ENCODE measurements at regions not wholly inside any gene's neighbourhood (a gene's known extent, or its start where the extent isn't known, plus 50 kb on each side); places are given as distances from the start of the nearest gene placed in this dataset.

DNA sequence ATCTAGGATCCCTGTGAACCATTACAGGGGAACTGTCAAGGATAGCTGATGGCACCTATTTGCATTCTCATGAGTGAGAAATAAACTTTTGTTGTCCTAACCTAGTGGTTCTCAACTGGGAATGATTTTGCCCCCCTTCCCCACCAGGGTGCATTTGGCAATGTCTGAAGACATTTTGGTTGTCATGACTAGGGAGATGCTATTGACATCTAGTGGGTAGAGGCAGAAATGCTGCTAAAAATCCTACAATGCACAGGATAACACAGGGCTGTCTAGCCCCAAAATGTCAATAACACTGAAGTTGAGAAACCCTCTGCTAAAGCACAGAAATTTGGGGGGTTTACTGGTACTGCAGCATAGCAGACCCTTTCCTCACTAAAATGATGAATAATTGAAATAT, 140.9 kb upstream of the SRRM4 start:
- in situ Hi-C loops (cut with HindIII; ENCODE audit: low sequenced_read_pairs) = no loop called here

DNA sequence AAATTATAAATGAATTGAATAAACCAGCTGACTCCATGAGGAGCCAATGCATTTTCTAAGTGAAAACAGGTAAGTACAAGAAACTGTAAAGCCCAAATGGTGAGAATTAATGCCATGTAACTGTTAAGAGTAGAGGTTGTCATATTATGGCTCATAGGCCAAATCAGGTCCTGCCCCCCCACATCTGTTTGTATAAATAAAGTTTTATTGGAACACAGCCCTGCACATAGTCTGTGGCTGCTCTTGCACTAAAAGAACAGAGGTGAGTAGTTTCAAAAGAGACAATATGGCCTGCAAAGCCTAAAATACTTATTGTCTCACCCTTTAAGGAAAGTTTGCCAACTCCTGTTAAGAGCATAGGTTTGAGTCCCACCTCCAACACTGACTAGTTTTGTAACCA, 140.5 kb upstream of the SRRM4 start:
- in situ Hi-C loops (cut with HindIII; ENCODE audit: low sequenced_read_pairs) = no loop called here

DNA sequence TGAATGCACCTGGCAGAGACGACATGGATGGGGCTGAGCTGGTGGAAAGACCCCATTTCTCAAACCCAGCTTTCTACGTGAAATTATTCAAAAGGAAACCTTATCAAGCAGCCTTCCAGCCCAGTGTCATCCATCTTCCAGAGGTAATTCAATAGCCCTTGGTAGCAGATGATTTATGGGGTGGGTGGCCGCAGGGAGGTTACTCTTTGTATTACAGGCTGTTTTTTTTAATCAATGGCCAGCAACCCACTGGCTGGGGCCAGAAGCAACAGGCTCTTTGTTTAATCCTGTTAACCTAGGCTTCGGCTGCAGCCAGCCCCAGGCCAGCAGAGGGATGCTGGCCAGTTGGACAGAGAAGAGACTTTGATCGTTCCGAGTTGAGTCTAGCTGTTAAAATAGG, 139.8 kb upstream of the SRRM4 start:
- in situ Hi-C loops (cut with HindIII; ENCODE audit: low sequenced_read_pairs) = no loop called here

DNA sequence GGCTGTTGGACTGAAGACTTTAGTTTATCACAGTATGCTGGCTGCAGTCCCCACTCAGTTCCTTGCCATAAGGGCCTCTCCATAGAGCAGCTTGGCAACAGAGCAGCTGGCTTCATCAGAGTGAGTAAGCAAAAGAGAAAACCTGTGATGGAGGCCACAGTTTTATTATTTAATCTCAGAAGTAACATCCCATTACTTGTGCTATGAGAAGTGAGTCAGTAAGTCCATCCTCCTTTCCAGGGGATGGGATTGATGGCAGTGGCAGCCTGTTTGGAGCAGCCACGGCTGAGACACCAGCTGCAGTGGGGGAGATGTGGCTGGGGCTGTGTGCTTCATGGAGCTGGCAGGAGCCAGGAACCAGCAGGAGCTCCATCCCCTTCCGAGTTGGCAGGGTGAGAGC, 138.5 kb upstream of the SRRM4 start:
- in situ Hi-C loops (cut with HindIII; ENCODE audit: low sequenced_read_pairs) = no loop called here

DNA sequence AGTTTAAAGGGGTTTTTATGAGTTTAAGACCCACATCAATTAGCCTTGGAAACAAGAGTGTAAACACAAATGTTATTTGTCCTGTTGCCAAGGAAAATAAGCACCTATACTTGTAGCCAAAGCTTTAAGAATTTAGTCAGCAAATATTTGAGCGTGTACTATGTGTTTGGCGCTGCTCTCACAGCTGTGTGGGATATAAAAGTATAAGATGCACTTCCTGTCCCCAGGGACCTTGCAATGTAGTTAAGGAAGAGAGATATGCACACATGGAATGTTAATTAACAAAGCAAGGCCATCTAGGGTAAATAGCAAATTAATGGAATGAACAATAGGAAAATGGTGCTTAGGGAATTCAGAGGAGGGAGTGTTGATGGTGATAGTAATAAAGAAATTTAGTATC, 134.9 kb upstream of the SRRM4 start:
- in situ Hi-C loops (cut with HindIII; ENCODE audit: low sequenced_read_pairs) = no loop called here

DNA sequence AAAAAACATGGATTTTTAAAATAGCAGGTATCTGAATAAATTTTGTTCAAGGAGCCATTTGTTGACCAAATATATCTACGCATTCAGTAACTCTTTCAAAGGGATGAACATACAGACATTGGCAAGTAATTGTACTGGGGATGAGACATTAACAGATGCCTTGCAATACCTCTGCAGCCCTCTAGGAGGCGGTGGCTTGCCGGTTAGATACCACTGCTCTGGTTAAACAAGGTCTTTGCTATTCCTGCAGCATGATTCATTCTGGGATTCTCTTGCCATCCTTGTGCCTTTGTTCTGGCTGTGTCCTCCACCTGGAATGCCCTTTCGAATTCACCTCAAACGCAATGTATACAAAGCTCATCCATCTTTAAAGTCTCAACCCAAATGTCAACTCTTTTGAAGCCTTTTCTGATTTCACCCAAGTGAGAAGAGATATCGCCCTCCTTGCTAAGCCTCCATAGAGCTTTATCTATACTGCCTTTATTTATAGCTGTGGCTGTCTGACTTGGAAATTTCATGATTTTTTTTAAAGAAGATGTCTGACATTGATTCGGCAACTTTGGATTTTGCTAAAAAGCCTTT, 131.0 kb upstream of the SRRM4 start:
- in situ Hi-C loops (cut with HindIII; ENCODE audit: low sequenced_read_pairs) = no loop called here

DNA sequence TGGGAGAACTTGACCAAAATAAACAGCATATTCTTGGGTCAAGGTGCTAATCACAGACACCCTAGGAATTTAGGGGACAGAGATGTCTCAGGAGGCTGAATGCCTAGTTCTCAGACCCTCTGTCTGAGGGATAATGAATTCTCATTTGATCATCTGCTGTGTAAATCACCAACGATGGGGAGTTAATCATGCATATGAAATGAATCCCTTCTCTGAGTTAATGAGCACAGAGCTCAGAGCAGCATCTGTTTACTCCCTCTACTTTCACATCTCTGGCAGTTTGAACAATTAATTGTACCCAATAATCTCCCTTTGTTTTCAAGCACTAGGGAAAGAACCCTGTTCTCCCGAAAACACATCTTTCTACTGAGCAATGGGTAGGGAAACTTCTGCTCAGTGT, 129.4 kb upstream of the SRRM4 start:
- in situ Hi-C loops (cut with HindIII; ENCODE audit: low sequenced_read_pairs) = no loop called here

DNA sequence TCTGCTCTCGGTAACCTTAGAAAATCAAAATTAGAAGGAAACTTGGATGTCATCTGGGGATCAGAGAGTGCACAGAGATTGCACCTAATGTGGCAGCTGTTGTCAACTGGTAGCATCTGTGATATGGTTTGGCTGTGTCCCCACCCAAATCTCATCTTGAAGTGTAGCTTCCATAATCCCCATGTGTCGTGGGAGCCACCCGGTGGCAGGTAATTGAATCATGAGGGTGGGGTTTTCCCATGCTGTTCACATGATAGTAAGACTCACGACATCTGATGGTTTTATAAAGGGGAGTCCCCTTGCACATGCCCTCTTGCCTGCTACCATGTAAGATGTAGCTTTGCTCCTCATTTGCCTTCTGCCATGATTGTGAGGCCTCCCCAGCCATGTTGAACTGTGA, 127.7 kb upstream of the SRRM4 start:
- in situ Hi-C loops (cut with HindIII; ENCODE audit: low sequenced_read_pairs) = no loop called here

DNA sequence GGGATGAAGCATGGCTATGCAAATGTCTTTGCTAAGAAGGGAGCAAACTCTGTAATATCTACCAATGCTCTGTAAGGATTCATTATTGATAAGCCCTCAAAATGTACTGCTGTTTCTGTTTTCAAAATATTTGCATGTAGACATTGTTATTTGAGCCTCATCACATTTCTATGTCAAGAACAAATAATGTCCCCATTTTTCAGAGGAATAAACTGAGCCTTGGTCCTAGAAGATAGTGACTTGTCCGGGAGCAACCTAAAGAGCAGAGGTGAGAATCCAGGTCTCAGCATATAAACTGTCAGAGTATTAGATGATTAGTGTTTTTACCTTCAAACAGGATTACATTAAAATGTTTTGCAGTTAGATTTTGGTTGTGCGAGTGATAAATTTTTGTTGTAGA, 125.5 kb upstream of the SRRM4 start:
- in situ Hi-C loops (cut with HindIII; ENCODE audit: low sequenced_read_pairs) = no loop called here

DNA sequence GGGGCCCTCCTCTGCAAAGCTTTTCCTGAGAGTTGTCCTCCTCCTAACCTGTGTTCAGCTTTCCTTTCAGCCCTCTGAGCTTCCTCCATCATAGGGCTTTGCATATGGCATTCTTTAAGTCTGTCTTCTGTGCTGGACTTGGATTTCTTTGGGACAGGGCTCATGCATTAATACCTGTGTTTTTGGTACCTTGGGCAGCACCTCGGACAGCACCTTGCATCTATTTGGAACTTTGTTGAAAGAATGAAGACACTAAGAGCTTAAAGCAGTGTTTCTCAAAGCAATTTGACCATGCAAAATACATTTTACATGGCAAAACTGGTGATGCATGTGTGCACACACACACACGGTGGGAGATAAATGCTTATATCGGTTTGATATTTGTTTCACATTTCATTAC, 115.0 kb upstream of the SRRM4 start:
- in situ Hi-C loops (cut with HindIII; ENCODE audit: low sequenced_read_pairs) = no loop called here

DNA sequence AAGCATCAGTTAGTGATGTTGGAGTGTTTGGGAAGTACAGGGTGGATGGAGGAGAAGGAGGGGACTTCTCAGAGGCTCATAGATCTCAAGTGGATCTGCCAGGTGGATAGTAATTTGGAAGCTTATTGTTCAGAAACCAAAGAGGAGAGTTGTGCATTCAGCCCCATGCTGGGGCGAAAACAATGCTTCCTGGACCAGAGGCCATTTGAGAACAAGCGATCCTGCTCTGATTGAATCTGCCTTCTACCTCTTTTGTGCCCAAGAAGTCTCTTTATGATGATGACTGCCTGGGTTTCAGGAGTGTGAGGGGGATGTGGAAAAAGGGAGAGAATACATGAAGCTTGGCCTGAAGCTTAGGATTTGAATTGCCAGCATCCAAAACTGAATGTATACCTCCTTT, 110.8 kb upstream of the SRRM4 start:
- in situ Hi-C loops (cut with HindIII; ENCODE audit: low sequenced_read_pairs) = no loop called here

DNA sequence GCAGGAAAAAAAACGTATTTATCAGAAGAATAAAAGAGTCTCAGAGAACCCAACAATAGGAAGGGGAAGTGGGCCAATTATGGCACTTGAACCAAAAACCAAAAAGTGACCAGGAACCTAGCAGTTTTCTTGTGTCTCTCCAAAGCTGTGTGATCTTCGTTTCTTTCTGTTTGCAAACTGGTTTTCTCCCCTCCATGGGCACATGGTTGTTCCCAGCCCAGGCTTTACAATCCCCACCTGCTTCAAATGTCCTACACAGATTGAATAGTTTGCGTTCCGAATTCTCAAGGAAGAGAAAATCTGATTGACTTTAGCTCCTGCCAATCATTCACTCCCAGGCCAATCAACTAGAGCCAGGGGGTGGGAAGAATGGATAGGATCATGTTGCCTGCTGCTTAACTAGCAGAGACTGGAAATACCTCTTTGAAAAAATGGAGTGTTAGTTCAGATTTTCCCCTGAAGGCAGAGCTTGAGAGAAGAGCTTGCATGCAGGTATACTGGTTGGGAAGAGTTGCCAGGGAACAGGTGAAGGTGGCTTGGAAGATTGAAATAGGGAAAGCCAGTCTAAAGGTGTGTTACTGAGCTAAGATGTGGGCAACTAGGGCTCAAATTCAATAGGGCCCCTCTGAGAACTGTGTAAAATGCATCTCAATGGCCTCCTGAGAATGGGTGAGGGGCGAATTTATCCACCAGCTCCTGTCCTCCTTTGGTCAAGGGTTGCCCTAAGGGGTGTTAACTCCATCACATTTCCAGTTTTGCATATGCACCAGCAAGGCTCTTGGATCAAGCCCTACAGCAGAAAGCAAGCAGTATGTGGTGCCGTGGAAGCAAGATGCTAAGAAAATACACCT, 106.4 kb upstream of the SRRM4 start:
- in situ Hi-C loops (cut with HindIII; ENCODE audit: low sequenced_read_pairs) = no loop called here

DNA sequence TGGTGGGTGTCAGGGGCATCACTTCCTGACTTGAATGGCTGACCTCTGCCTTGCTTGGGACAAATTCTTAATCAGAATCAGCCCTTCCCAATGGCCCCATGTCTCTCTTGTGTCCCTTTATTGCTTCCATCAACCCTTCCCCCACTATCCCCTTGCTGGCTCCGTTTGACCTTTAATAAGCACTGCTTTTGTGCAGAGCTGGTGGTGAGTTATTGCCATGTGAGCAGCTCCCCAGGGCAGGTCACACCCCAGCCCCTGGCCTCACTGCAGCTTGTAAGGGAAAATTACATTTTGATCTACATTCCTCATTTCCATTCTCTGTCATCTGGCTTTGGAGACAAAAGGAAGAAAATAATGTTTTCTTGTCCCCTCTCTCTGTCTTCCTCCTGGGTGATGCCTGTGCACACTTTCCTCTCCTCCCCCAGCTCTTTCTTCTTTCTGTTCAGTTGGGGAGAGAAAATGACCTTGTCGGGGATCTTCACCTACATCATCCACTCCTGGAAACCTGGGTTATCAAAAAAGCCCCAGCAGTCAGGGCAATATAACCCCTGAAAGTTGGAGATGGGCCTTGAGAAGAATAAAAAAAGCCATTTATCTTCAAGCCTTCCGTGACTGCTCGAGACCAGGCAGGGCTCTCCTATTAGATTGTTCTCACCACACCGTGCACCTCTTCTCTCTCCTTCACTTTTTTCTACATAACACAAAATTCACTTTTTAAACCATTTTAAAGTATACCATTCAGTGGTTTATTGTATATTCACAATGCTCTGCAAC, 100.4 kb upstream of the SRRM4 start:
- in situ Hi-C loops (cut with HindIII; ENCODE audit: low sequenced_read_pairs) = no loop called here

DNA sequence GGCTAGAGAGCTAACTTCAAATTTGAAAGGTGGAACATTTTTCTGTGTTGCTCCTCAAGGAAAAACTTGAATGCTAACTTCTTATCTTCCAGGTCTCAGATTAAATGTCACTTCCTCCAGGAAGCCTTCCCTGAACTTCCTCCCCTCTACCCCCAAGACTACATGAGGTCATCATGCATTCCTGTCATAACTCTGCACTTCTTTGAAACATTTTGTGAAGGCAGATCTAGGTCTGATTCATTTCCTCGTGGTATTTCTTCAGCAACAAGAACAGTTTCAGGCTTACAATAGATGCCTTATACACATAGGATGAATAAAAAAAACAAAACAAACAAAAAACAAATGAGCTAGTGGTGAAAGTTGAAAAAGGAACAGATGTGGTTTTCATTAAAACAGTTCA, 97.1 kb upstream of the SRRM4 start:
- in situ Hi-C loops (cut with HindIII; ENCODE audit: low sequenced_read_pairs) = no loop called here

DNA sequence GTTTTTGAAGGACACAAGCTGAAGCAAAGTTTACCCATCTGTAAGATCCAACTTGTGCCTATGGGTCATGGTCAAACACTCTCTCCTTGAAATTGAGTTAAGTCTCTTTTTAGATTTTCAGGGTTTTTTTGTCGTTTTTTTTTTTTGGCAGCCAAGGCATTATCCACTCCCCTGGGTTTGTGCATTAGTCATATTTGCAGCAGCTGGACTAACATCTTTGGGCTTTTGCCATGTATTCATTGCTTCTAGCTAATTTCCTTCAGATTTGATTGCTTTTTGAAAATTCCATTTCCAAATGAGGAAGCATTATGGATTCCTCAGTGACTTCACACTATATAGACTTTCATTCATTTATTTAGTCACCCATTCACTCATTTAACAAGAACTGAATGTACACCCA, 80.3 kb upstream of the SRRM4 start:
- in situ Hi-C loops (cut with HindIII; ENCODE audit: low sequenced_read_pairs) = no loop called here

DNA sequence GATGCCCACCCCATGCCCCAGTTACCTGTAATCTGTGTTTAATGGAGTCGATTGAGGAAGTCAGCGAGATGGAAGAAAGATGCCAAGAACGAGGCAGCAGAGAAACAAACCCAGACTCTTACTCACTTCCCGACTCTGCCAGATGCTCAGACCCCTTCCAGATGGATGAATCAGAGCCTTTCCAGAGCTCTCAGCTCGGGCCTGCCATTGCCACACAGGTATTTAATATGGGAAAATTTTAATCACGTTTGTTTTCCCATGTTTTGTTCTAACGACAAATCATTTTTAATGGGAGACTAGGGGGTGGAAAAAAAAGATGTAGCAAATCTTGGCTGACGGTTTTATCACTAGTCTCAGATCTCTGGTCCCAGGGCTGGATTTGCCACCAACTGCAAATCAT, 72.5 kb upstream of the SRRM4 start:
- in situ Hi-C loops (cut with HindIII; ENCODE audit: low sequenced_read_pairs) = no loop called here

DNA sequence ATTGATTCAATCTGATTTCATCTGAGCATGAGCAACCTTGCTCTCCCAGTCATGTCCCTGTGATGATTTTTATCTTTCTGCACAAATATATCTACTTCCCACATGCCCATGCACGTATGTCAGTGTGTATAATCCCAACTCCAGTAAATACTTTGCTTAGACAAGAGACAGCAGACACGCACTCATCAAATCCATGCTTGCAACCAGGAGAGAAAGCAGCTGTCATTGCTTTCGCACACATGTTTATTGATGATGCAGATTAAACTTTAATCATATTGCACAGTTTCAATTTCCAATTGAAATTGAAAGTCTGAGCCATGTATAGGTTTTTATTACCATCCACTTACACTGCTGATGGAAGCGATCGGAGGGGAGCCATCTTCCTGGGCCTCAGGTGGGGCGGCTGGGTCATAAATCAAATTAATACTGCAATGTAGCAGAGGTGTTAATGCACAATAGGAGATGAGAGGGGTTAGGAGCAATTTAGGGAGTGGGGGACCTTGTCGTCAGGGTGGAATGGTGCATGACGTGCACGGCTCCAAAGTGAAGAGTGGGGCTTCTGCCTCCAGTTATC, 68.6 kb upstream of the SRRM4 start:
- in situ Hi-C loops (cut with HindIII; ENCODE audit: low sequenced_read_pairs) = no loop called here

DNA sequence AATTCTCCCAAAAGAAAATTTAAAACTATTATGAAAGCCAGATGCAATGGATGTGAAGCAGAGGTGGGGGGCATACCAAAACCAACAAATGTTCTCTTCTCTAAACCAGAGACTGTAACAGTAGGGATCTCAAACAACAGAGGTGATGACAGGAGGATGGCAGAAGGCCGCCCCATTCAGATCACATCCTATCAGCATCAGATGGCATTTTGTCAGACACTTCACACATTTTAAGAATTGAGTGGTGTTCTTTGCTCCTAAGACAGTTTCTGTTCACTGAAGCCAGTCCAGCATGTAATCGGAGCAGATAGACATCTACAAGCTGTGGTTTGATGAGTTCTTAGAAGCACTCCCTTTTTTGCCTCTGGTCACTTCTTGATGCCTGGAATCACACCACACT, 59.6 kb upstream of the SRRM4 start:
- in situ Hi-C loops (cut with HindIII; ENCODE audit: low sequenced_read_pairs) = no loop called here

DNA sequence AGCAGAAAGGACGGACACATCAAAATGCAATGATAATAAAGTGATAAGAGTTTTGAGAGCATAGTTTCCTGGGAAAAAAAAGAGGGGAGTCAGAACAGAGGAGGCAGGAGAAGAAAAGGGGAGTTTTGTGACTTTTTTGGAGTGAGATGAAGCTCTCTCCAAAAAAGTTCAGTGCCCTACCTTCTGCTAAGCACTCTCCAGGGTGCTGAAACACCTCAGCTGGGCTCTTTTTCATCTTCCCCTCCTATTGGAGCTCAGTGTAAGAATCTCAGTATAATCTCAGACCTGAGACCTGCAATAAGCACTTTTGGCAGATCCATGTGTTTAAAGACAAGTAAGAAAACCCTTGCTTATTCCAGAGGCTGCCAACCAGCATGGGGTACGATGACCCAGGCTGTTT, 58.9 kb upstream of the SRRM4 start:
- in situ Hi-C loops (cut with HindIII; ENCODE audit: low sequenced_read_pairs) = no loop called here

DNA sequence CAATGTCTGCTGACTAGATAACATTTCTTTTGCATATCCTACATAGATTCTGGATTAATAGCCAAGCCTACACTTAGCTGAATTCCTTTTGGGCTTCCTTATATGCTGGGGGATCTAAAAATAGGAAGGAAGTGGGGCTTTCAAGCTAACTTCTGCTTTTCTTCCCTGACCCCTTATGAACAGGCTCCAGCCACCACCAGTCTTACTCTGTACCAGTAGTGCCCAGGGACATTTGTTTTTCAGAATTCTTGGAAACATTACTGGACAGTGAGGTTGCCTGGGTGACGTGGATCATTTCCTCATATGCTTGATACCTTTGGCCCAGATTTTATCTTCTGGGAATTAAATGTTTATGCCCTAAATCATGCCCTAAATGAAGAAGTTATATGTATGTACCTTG, 55.9 kb upstream of the SRRM4 start:
- in situ Hi-C loops (cut with HindIII; ENCODE audit: low sequenced_read_pairs) = no loop called here

DNA sequence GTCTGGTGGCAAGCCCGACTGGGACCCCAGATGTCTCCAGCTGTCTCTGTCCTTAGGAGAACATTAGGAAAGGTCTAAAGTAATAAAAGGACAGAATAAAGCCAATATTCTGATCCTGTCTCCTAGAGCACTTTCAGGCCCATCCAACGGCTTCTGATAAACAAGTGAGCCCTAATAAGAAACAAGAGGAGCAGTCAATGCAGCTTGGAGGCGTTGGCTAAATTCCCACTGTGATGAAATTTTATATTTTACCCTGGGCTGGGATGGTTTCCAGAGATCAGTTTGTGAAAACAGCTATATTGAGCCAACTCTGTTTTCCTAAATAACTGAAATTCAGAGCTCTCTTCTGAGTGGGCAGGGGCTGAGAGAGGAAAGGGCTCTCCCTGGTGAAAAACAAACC, 55.5 kb upstream of the SRRM4 start:
- in situ Hi-C loops (cut with HindIII; ENCODE audit: low sequenced_read_pairs) = no loop called here
